Loucy (cell line): ENCODE measurements at regions not wholly inside any gene's neighbourhood (a gene's known extent, or its start where the extent isn't known, plus 50 kb on each side); places are given as distances from the start of the nearest gene placed in this dataset.

Experiments used
- H2AFZ ChIP-seq: fragments of 200-600 bp; sonication (generic); 2 replicates; pipeline ENCODE4 v1.6.0; 2016; ENCODE audit warnings: antibody characterized with exemption, mild to moderate bottlenecking, low read length, moderate library complexity
- H3F3A ChIP-seq: fragments of 200-600 bp; 2 replicates; pipeline ENCODE4 v1.6.0; 2016; ENCODE audit warnings: antibody characterized with exemption, low read depth, mild to moderate bottlenecking
- H3K27me3 ChIP-seq: fragments of 200-600 bp; sonication (generic); 2 replicates; pipeline ENCODE4 v1.6.1; 2014; ENCODE audit warnings: low read length, mild to moderate bottlenecking; ENCODE audit not compliant: insufficient read depth, poor library complexity, severe bottlenecking
- H3K36me3 ChIP-seq: fragments of 200-600 bp; sonication (generic); 2 replicates; pipeline ENCODE4 v1.6.1; 2016; ENCODE audit warnings: low read length; ENCODE audit not compliant: insufficient read depth
- H3K4me1 ChIP-seq: fragments of 200-600 bp; sonication (generic); 2 replicates; pipeline ENCODE4 v1.5.1; 2014; ENCODE audit warnings: low read length, mild to moderate bottlenecking; ENCODE audit not compliant: insufficient read depth, poor library complexity, severe bottlenecking
- H3K4me2 ChIP-seq: fragments of 200-600 bp; sonication (generic); 2 replicates; pipeline ENCODE4 v1.6.0; 2014; ENCODE audit warnings: antibody characterized with exemption, low read length, low read depth, mild to moderate bottlenecking; ENCODE audit not compliant: poor library complexity, severe bottlenecking
- H3K4me3 ChIP-seq: fragments of 200-600 bp; sonication (generic); 2 replicates; pipeline ENCODE4 v1.5.1; 2014; ENCODE audit warnings: low read length, mild to moderate bottlenecking, mixed read lengths; ENCODE audit not compliant: poor library complexity, severe bottlenecking
- H3K79me2 ChIP-seq: fragments of 200-600 bp; sonication (generic); 2 replicates; pipeline ENCODE4 v1.6.1; 2014; ENCODE audit warnings: low read length; ENCODE audit not compliant: insufficient read depth
- H3K9ac ChIP-seq: fragments of 200-600 bp; sonication (generic); 2 replicates; pipeline ENCODE4 v1.6.0; 2014; ENCODE audit warnings: mild to moderate bottlenecking, low read depth, low read length, moderate library complexity; ENCODE audit not compliant: poor library complexity, severe bottlenecking
- H3K9me2 ChIP-seq: fragments of 200-600 bp; sonication (generic); replicated peaks from 2 replicates; pipeline ENCODE4 v1.6.1; 2016; ENCODE audit warnings: low read depth, low read length, mixed read lengths
- H3K9me3 ChIP-seq: fragments of 200-600 bp; sonication (generic); 2 replicates; pipeline ENCODE4 v1.6.1; 2014; ENCODE audit warnings: mild to moderate bottlenecking, antibody characterized with exemption, low read length, low read depth; ENCODE audit not compliant: insufficient read depth
- H4K20me1 ChIP-seq: fragments of 200-600 bp; sonication (generic); 2 replicates; pipeline ENCODE4 v1.6.0; 2014; ENCODE audit warnings: antibody characterized with exemption, low read length, mild to moderate bottlenecking; ENCODE audit not compliant: insufficient read depth, poor library complexity, severe bottlenecking
- CTCF ChIP-seq: fragments of 200-600 bp; sonication (generic); conservative IDR thresholded peaks from 2 replicates; pipeline ENCODE4 v1.5.1; 2014; ENCODE audit warnings: mild to moderate bottlenecking, antibody characterized with exemption, low read length
- EZH2phosphoT487 ChIP-seq: fragments of 200-600 bp; IDR thresholded peaks from 2 replicates; pipeline ENCODE4 v1.6.1; 2018; ENCODE audit warnings: antibody characterized with exemption, mild to moderate bottlenecking, moderate library complexity, borderline replicate concordance

GRCh38 chr20:6173481-6173880, 50.7 kb upstream of the FERMT1 start:
- Histone ChIP-seq H3K9me2 (no peaks in the 10 kb centered on the region), H3K79me2 (no peaks in the 10 kb centered on the region), H3K27me3 (no peaks in the 10 kb centered on the region), H3K9me3 (no peaks in the 10 kb centered on the region; the same call in 1 of the 2 replicates), H3K9ac (no peak overlapping the region), H3K4me3 (no peak overlapping the region), H3K4me1 (no peaks in the 10 kb centered on the region), H4K20me1 (no peaks in the 10 kb centered on the region), H2AFZ (no peak overlapping the region), H3F3A (no peaks in the 10 kb centered on the region), H3K36me3 (no peaks in the 10 kb centered on the region), H3K4me2 (no peak overlapping the region)
- TF ChIP-seq EZH2phosphoT487 = no peak
- no peak for TF ChIP-seq CTCF
